Mammary epithelial cell (primary cell): ENCODE measurements at regions not wholly inside any gene's neighbourhood (a gene's known extent, or its start where the extent isn't known, plus 50 kb on each side); places are given as distances from the start of the nearest gene placed in this dataset.

Source experiments
- EZH2 ChIP-seq: IDR thresholded peaks from 2 replicates; pipeline ENCODE4 v1.6.1; 2012; ENCODE audit warnings: low read length, inconsistent platforms, borderline replicate concordance
- TF ChIP-seq, protein P1 (sequence below), 2 donors: IDR thresholded peaks in 1 of 2; conservative IDR thresholded peaks in 1 of 2; 2 replicates each; pipeline ENCODE4 v1.5.1; 2011 to 2012; ENCODE audit warnings: inconsistent platforms in 2 of 2, low read length in 2 of 2, mild to moderate bottlenecking in 2 of 2, control low read depth in 1 of 2, low read depth in 1 of 2; ENCODE audit not compliant: insufficient read depth in 1 of 2; ENCODE audit errors: extremely low read depth in 1 of 2

DNA sequence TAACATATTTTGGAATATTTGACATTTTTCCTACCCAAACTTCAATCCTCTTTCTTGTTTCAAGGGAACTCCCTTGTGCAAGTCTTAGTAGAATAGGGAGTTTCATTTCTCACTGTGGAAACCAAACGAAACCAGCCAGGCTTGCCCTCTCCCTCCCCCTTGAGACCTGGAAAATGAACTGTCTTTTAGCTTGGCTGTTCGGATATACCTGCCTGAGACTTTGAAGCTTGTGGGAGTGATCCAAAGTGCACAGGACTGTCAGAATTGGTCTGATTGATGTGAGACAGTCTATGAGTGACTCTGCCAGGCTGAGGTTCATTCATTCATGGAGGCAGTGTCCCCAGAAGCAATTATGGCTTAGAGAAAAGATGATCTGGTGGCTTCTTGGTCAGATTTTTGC is 388.1 kb downstream of the EPM2A start:
- TF ChIP-seq, protein P1, sequence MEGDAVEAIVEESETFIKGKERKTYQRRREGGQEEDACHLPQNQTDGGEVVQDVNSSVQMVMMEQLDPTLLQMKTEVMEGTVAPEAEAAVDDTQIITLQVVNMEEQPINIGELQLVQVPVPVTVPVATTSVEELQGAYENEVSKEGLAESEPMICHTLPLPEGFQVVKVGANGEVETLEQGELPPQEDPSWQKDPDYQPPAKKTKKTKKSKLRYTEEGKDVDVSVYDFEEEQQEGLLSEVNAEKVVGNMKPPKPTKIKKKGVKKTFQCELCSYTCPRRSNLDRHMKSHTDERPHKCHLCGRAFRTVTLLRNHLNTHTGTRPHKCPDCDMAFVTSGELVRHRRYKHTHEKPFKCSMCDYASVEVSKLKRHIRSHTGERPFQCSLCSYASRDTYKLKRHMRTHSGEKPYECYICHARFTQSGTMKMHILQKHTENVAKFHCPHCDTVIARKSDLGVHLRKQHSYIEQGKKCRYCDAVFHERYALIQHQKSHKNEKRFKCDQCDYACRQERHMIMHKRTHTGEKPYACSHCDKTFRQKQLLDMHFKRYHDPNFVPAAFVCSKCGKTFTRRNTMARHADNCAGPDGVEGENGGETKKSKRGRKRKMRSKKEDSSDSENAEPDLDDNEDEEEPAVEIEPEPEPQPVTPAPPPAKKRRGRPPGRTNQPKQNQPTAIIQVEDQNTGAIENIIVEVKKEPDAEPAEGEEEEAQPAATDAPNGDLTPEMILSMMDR (conservative IDR thresholded peaks at IDR 0.05 in 1 of 2, IDR thresholded peaks at IDR 0.05 in 1 of 2; ENCODE audit: extremely low read depth in 1 of 2, insufficient read depth in 1 of 2, low read depth in 1 of 2, low read length in 2 of 2) = no peak
- TF ChIP-seq EZH2 = no peak
